Left lung (tissue), 4 donors: ENCODE measurements at regions not wholly inside any gene's neighbourhood (a gene's known extent, or its start where the extent isn't known, plus 50 kb on each side); places are given as distances from the start of the nearest gene placed in this dataset.

Experiments
- ATAC-seq: fragments of 200-7000 bp; cut with Tn5 transposase; one replicate; pipeline ENCODE4 v1.9.1; 2020; ENCODE audit warnings: moderate library complexity
- DNase-seq, 4 donors: peaks; one replicate each; pipeline ENCODE4 v3.0.0-alpha.2; 2013 to 2020
- H3K27ac ChIP-seq, 2 donors: fragments of 200-600 bp; sonication (generic) in 1 of 2; one replicate each; pipeline versions ENCODE4 v1.5.0 to v1.8.0; 2020 to 2021
- H3K27me3 ChIP-seq, 2 donors: fragments of 200-600 bp; sonication (generic) in 1 of 2; one replicate each; pipeline versions ENCODE4 v1.5.0 to v1.8.0; 2020 to 2021
- H3K36me3 ChIP-seq, 2 donors: fragments of 200-600 bp; sonication (generic) in 1 of 2; one replicate each; pipeline versions ENCODE4 v1.5.0 to v1.8.0; 2020 to 2021
- H3K4me1 ChIP-seq, 2 donors: fragments of 200-600 bp; one replicate each; pipeline ENCODE4 v1.8.0; 2021
- H3K4me3 ChIP-seq, 2 donors: fragments of 200-600 bp; sonication (generic) in 1 of 2; one replicate each; pipeline versions ENCODE4 v1.5.0 to v1.8.0; 2020 to 2021; ENCODE audit warnings: mild to moderate bottlenecking in 1 of 2
- H3K9me3 ChIP-seq, 2 donors: fragments of 200-600 bp; sonication (generic) in 1 of 2; one replicate each; pipeline versions ENCODE4 v1.5.0 to v1.8.0; 2020 to 2021
- intact Hi-C, 2 donors: fragments of 100-400 bp; cut with DNase I; formaldehyde crosslinking; loops; one replicate each; pipeline versions ENCODE4 v1.11.2 to v1.14.2; 2022
- microRNA-seq, 2 donors: library from miRNA; unstranded; fragments of <30 nt; microRNA quantifications; one replicate each; pipeline ENCODE4, GENCODE V29; 2019
- TF ChIP-seq, protein P1 (sequence below), 2 donors: fragments of 200-600 bp; sonication (generic) in 1 of 2; IDR thresholded peaks; one replicate each; pipeline versions ENCODE4 v1.5.0 to v1.8.0; 2021; ENCODE audit warnings: antibody characterized with exemption in 2 of 2
- donor health status: DM: no; HTN: yes; CAD: no.
- donor health status: DM: no; HTN: no; CAD: no.

GRCh38 chr7:131276748-131277147, 50.9 kb upstream of the MKLN1 start:
- no peaks in the 10 kb centered on the region for H3K4me1 ChIP-seq
- no peak overlapping the region for H3K27ac ChIP-seq
- no peaks in the 10 kb centered on the region for H3K36me3 ChIP-seq
- H3K9me3 ChIP-seq = peaks cover 0 to 5% of the 10 kb centered on the region in 2 donors
- TF ChIP-seq, protein P1, sequence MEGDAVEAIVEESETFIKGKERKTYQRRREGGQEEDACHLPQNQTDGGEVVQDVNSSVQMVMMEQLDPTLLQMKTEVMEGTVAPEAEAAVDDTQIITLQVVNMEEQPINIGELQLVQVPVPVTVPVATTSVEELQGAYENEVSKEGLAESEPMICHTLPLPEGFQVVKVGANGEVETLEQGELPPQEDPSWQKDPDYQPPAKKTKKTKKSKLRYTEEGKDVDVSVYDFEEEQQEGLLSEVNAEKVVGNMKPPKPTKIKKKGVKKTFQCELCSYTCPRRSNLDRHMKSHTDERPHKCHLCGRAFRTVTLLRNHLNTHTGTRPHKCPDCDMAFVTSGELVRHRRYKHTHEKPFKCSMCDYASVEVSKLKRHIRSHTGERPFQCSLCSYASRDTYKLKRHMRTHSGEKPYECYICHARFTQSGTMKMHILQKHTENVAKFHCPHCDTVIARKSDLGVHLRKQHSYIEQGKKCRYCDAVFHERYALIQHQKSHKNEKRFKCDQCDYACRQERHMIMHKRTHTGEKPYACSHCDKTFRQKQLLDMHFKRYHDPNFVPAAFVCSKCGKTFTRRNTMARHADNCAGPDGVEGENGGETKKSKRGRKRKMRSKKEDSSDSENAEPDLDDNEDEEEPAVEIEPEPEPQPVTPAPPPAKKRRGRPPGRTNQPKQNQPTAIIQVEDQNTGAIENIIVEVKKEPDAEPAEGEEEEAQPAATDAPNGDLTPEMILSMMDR (IDR thresholded peaks at IDR 0.05) = no peak
- no peak overlapping the region for H3K4me3 ChIP-seq
- intact Hi-C loops = no loop called here
- no peaks in the 10 kb centered on the region for H3K27me3 ChIP-seq
- ATAC-seq = no peak
- no peak for DNase-seq

Small RNAs in the stretch of these regions (microRNA-seq; reads per million reads assigned to microRNA genes)
- 3,969 to 7,308 reads per million in 2 donors for gene MIR29A
